Large intestine (tissue), 3 donors: ENCODE measurements at regions not wholly inside any gene's neighbourhood (a gene's known extent, or its start where the extent isn't known, plus 50 kb on each side); places are given as distances from the start of the nearest gene placed in this dataset.

Experiments used
- DNase-seq, 2 donors: peaks; one replicate each; pipeline versions ENCODE4 v3.0.0 to v3.0.0-alpha.2; 2013
- H3K27ac ChIP-seq: one replicate; pipeline ENCODE4 v1.5.1; 2013; ENCODE audit warnings: low read length
- H3K27me3 ChIP-seq: 2 replicates; pipeline ENCODE4 v1.6.1; 2013; ENCODE audit warnings: low read length; ENCODE audit not compliant: control insufficient read depth, insufficient read depth
- H3K36me3 ChIP-seq: 2 replicates; pipeline ENCODE4 v1.6.1; 2013; ENCODE audit warnings: low read length; ENCODE audit not compliant: control insufficient read depth, insufficient read depth
- H3K4me1 ChIP-seq: one replicate; pipeline ENCODE4 v1.6.1; 2013; ENCODE audit warnings: low read length; ENCODE audit not compliant: control insufficient read depth, insufficient read depth
- H3K4me3 ChIP-seq: one replicate; pipeline ENCODE4 v1.5.1; 2013; ENCODE audit warnings: low read length
- H3K9me3 ChIP-seq: one replicate; pipeline ENCODE4 v1.6.1; 2013; ENCODE audit warnings: mild to moderate bottlenecking, low read depth, low read length, moderate library complexity; ENCODE audit not compliant: control insufficient read depth
- WGBS: methylation state at CpG from one replicate; pipeline ENCODE4 v1.1.5; 2013; ENCODE audit warnings: low lambda C conversion rate; ENCODE audit not compliant: insufficient coverage; 5-methylcytosine and 5-hydroxymethylcytosine counted together

DNA sequence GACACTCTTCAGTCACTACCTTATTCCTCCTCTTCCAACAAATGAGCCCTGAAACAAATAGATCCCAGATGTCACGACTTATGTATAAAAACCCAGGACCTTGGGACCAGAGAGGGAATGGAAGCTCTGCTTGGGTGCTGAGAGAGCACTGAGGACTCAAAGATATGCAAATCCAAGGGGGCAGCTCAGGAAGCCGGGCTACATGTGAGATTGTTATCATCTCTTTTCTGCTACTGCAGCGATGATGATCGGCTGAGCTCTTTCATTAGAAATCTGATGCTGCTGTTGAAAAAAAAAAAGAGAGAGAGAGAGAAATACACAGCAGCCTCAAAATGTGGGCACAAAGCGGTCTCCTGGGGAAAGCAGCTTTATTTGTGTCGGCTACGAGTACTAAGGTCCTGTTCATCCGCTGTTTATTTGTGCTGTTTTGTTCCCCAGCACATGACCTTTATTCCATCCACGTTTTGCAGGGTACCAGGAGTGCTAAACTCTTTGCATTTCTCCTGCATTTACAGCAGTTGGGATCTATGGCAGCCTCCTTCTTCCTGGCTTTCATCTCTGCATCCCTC lies 120.2 kb downstream of the TRIM29 start:
- H3K27ac ChIP-seq, result no peak overlapping the region
- H3K36me3 ChIP-seq, result no peaks in the 10 kb centered on the region
- H3K27me3 ChIP-seq, result peaks cover 23% of the 10 kb centered on the region
- DNase-seq, result no peak
- WGBS, result 17% methylated on average over 3 of the region's 9 CpGs
- H3K9me3 ChIP-seq, result no peaks in the 10 kb centered on the region
- H3K4me1 ChIP-seq, result peaks cover 9% of the 10 kb centered on the region
- no peak overlapping the region for H3K4me3 ChIP-seq

DNA sequence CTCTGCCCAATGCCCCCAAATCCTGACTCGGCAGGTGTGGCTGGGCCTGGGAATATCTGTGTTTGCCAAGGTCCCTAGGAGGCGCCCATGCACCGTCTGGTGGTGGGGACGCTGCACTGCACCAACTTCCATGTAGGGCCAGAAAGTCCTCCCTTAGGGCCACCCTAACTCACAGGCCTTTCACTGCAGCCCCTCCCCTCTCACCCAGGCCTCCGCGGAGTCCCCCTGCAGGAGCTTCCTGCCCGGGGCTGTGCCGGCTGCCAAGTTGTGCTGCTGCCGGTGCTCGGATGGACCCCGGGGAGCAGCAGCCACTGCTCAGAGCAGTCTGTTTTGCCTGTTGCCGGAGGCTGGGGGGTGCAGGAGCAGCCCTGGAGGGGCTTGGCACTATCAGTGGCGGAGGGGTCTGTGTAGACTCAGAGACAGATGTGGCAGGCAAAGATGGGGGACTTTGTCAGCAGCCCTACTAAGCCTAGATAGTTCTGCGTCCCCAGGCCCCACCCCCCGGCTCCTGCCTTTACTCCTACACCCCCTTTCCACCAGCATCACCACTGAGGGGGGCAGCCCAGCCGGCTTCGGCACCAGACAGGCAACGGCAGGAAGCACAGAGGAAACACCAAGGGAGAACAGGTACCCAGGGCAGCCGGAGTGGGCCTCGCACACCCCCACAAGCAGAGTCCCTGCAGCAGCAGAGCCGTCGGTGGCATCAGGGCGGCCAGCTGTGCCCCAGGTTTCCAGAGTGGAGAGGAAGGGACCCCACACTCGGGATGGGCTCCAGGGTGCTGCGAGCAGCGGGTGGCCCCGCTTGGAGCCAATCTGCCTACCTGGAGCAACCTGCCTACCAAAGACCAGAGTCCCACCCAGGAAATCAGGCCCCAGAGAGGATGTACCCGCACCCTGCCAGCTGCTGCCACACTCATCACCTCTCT lies 124.3 kb downstream of the TRIM29 start:
- WGBS, result no CpG with 5 or more reads among the region's 28 CpGs
- Histone ChIP-seq H3K36me3 (no peaks in the 10 kb centered on the region), H3K27ac (no peak overlapping the region), H3K27me3 (peaks cover 25% of the 10 kb centered on the region), H3K4me1 (no peaks in the 10 kb centered on the region), H3K9me3 (no peaks in the 10 kb centered on the region), H3K4me3 (no peak overlapping the region)
- DNase-seq, result peak; percentile 49 to 50

DNA sequence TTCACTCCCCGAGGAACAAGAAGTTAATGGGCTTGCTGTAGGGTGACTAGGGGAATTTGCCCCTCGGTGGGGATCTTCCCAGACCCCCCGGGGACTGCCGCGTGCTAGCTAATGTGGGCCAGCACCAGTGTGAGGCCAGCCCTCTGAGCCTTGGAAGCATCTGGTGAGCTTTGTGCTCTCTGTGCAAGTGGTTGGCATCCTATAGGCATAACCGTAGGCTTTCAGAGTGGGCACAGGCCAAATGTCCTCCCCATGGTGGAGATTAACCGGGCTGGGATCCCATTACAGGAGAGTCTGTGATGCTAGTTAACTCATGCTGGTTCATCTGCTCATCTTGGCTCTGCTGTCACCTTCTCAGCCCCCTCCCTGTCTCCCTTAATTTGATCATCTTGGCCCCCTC lies 125.7 kb downstream of the TRIM29 start:
- WGBS, result no CpG with 5 or more reads among the region's 7 CpGs
- Histone ChIP-seq H3K4me1 (no peaks in the 10 kb centered on the region), H3K27ac (no peak overlapping the region), H3K9me3 (no peaks in the 10 kb centered on the region), H3K4me3 (no peak overlapping the region), H3K36me3 (no peaks in the 10 kb centered on the region), H3K27me3 (peaks cover 16% of the 10 kb centered on the region)
- no peak for DNase-seq

DNA sequence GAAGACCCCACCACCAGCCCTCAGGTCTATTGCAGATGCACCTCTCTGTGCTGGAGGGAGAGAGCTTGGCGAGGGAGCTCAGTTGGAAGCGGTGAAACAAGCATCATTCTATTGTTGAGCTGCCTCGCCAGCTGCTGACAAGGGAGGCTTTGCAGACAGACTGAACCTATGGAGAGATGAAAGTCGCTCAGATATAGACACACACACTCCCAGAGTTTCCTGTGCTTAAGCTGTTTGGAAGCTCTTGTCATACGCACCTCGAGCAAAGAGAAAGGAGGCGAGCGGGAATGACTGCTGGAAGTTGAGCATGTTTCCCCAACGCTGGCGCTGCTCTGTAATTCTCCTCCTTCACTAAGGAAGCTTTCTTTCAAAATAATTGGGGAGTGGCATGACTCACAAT lies 126.1 kb downstream of the TRIM29 start:
- Histone ChIP-seq H3K36me3 (no peaks in the 10 kb centered on the region), H3K9me3 (no peaks in the 10 kb centered on the region), H3K4me3 (no peak overlapping the region), H3K4me1 (no peaks in the 10 kb centered on the region), H3K27me3 (peaks cover 12% of the 10 kb centered on the region), H3K27ac (no peak overlapping the region)
- WGBS, result no CpG with 5 or more reads among the region's 10 CpGs
- no peak for DNase-seq

DNA sequence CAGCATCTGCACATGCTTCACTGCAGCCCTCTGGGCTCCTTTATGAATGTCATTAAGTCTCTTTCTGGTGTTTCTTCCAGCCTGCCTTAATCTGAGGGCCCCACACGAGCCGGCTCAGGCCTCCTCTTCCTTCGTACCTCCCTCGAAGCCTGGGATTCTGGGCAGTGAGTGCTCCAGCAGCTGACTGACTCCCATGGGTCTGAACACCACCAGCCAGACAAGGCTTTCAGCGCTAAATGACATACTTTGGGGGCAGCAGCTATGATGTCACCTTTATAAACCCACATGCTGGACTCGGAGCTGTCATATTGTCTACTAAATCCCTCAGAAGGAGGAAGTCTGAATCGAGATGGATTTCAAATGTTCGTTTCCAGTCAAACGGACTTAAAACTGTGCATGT lies 127.1 kb downstream of the TRIM29 start:
- DNase-seq, result no peak
- Histone ChIP-seq H3K9me3 (no peaks in the 10 kb centered on the region), H3K27me3 (peaks cover 6% of the 10 kb centered on the region), H3K4me1 (no peaks in the 10 kb centered on the region), H3K4me3 (no peak overlapping the region), H3K36me3 (no peaks in the 10 kb centered on the region), H3K27ac (no peak overlapping the region)
- no CpG with 5 or more reads among the region's 9 CpGs for WGBS

DNA sequence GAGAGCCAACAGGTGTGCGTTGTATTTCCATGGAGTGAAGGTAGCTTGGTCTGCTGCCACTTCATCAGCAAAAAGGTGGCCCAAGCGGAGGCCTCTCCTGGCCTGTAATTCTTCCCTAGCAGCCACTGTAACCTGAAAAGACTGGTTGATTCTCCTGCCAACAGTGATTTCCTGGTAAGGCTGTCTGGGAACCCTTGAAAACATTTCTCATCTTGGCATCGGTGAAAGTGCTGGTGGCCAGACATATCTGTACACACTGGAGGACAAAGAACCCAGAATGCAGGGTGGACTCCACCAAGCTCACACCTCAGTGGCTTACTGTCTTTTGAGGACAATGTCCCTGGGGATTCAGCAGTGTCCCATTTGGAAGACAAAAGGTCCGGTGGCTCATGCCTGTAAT lies 128.0 kb downstream of the TRIM29 start:
- Histone ChIP-seq H3K4me1 (no peaks in the 10 kb centered on the region), H3K9me3 (no peaks in the 10 kb centered on the region), H3K27me3 (peaks cover 3% of the 10 kb centered on the region), H3K36me3 (no peaks in the 10 kb centered on the region), H3K27ac (no peak overlapping the region), H3K4me3 (no peak overlapping the region)
- no peak for DNase-seq
- WGBS, result no CpG with 5 or more reads among the region's 4 CpGs

DNA sequence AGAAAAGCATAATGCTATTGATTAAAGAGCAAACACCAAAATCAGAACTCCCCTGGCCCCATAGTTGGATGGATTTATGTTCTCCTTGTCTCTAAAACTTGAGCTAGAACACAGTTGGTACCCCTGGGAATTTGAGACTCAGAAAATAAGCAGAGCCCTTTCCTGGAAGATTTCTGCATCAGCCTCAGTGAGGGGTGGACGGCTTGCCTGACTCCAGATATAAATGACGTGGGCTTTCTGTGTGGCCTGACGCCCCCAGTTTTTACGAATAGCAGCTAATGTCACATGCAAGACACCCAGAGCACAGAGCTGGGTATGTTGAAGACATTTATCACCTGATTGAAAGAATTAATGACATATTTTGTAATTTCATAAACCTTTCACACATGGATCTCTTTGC lies 130.8 kb downstream of the TRIM29 start:
- Histone ChIP-seq H3K4me1 (no peaks in the 10 kb centered on the region), H3K4me3 (no peak overlapping the region), H3K36me3 (no peaks in the 10 kb centered on the region), H3K27me3 (peaks cover under 1% of the 10 kb centered on the region), H3K9me3 (no peaks in the 10 kb centered on the region), H3K27ac (no peak overlapping the region)
- no peak for DNase-seq
- WGBS, result no CpG with 5 or more reads among the region's 4 CpGs

DNA sequence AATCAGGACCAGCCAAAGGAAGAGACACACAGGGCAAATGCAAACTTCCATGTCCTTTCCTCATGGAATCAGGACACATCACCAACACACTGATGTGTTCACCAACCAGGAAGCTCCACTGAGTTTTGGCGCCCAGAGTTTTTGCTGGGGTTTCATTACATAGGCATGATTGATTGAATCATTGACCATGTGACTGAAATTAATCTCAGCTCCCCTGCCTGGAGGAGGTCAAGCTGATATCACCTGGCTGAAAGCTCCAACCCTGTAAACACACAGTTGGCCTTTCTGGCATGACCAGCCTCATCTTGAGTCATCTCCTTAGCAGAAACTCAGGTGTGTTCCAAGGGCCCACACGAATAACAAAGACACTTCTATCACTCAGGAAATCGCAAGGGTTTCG lies 133.2 kb downstream of the TRIM29 start:
- H3K4me3 ChIP-seq, result no peak overlapping the region
- DNase-seq, result no peak
- H3K9me3 ChIP-seq, result no peaks in the 10 kb centered on the region
- H3K36me3 ChIP-seq, result no peaks in the 10 kb centered on the region
- no CpG with 5 or more reads among the region's 4 CpGs for WGBS
- H3K4me1 ChIP-seq, result no peaks in the 10 kb centered on the region
- H3K27ac ChIP-seq, result no peak overlapping the region
- H3K27me3 ChIP-seq, result peaks cover 6% of the 10 kb centered on the region

DNA sequence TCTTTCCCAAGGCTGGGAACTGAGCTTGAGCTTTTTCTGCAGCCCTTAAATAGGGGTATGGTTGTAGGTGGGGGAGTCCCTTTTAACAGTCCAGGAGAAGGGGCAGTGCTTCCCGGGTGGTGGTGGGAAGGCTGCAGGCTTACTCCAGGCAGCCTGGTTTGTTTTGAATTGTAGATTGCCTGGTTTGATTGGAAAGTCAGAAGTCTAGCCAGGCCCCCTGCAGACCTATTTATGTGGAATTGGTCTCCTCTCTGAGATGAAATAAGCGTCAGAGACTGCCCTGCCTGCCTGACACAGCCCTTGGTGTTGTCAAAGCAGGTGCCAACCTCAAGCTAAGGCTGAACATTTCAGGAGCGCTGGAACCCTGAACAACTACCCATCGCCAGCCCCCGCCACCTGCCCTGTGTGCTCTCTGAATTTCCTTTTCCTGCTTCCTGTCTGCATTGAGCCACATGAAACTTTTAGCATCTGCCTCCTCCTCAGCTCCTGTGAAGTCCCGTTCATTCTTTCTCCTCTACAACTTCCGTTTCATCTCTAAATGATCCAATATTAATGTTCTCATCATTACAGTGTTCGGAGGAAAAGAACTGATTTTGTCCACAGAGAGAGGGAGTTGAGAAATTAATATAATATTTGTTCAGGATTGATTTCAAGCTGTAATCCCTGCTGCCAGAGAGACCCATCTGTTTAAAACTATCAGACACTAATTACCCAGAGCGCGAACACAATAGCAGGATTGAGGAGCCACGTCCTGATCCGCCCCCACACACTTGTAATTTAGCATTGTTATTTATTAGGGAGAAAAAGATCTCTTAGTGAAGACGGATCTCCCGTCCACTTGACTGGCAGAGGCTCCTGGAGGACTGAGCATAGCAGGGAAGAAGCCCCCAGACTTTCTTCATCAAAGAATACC lies 136.5 kb downstream of the TRIM29 start:
- no peaks in the 10 kb centered on the region for H3K4me1 ChIP-seq
- WGBS, result 59% methylated on average over 3 of the region's 14 CpGs
- H3K36me3 ChIP-seq, result no peaks in the 10 kb centered on the region
- H3K27me3 ChIP-seq, result peaks cover 6% of the 10 kb centered on the region
- no peaks in the 10 kb centered on the region for H3K9me3 ChIP-seq
- H3K4me3 ChIP-seq, result no peak overlapping the region
- DNase-seq, result no peak
- H3K27ac ChIP-seq, result no peak overlapping the region

DNA sequence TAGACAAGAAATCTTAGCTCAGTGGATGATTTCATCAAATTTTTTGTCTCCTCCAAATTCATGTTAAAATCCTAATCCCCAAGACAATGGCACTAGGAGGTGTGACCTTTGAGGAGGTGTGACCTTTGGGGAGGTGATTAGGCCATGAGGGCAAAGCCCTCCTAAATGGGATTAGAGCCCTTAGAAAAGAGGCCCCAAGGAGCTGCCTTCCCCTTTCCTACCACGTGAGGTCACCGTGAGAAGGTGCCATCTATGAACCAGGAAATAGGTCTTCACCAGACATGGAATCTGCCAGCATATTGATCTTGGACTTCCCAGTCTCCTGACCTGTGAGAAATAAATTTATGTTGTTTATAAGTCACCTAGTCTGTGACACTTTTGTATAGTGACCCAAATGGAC lies 138.7 kb downstream of the TRIM29 start:
- Histone ChIP-seq H3K4me1 (no peaks in the 10 kb centered on the region), H3K36me3 (no peaks in the 10 kb centered on the region), H3K9me3 (no peaks in the 10 kb centered on the region), H3K4me3 (no peak overlapping the region), H3K27ac (no peak overlapping the region), H3K27me3 (peaks cover 6% of the 10 kb centered on the region)
- no CpG with 5 or more reads among the region's 2 CpGs for WGBS
- no peak for DNase-seq
